ENCODE measurements at regions not wholly inside any gene's neighbourhood (a gene's known extent, or its start where the extent isn't known, plus 50 kb on each side); places are given as distances from the start of the nearest gene placed in this dataset.

DNA sequence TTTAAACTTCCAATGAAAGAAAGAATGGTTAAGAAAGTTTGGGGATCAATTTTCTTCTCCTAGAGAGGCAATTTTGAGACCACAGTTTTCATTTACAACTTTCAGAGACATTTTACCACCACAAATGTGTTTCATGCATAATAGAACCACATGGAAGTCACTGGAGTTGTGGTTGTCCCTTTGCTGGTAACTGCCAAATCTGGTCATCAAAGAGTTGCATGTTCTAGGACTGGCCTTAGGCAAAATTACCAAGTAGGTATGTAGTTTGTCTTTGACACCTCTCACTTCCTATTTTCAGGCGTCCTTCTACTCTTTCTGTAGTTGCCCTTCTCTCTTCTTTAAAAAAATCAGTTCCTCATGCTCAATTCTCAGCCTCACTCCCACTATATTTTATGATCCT, 54.3 kb upstream of the TMX1 start:
- H3K9me3 ChIP-seq (replicated peaks in 1 of 3), result no peaks in the 10 kb centered on the region
- TF ChIP-seq POLR2A (IDR thresholded peaks at IDR 0.05), result no peak
- TF ChIP-seq, protein P1, sequence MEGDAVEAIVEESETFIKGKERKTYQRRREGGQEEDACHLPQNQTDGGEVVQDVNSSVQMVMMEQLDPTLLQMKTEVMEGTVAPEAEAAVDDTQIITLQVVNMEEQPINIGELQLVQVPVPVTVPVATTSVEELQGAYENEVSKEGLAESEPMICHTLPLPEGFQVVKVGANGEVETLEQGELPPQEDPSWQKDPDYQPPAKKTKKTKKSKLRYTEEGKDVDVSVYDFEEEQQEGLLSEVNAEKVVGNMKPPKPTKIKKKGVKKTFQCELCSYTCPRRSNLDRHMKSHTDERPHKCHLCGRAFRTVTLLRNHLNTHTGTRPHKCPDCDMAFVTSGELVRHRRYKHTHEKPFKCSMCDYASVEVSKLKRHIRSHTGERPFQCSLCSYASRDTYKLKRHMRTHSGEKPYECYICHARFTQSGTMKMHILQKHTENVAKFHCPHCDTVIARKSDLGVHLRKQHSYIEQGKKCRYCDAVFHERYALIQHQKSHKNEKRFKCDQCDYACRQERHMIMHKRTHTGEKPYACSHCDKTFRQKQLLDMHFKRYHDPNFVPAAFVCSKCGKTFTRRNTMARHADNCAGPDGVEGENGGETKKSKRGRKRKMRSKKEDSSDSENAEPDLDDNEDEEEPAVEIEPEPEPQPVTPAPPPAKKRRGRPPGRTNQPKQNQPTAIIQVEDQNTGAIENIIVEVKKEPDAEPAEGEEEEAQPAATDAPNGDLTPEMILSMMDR (IDR thresholded peaks at IDR 0.05), result no peak
- H3K27me3 ChIP-seq, result no peaks in the 10 kb centered on the region
- H3K4me1 ChIP-seq (replicated peaks in 1 of 2), result no peaks in the 10 kb centered on the region
- H3K27ac ChIP-seq, result no peak overlapping the region
- intact Hi-C loops (cut with DNase I), result no loop called here
- no peak for DNase-seq
- no peak overlapping the region for H3K4me3 ChIP-seq
- 48 to 69% (median 60%) methylated on average over 1 of the region's 1 CpG for WGBS, 4 donors
- H3K36me3 ChIP-seq (replicated peaks in 1 of 2), result no peaks in the 10 kb centered on the region

DNA sequence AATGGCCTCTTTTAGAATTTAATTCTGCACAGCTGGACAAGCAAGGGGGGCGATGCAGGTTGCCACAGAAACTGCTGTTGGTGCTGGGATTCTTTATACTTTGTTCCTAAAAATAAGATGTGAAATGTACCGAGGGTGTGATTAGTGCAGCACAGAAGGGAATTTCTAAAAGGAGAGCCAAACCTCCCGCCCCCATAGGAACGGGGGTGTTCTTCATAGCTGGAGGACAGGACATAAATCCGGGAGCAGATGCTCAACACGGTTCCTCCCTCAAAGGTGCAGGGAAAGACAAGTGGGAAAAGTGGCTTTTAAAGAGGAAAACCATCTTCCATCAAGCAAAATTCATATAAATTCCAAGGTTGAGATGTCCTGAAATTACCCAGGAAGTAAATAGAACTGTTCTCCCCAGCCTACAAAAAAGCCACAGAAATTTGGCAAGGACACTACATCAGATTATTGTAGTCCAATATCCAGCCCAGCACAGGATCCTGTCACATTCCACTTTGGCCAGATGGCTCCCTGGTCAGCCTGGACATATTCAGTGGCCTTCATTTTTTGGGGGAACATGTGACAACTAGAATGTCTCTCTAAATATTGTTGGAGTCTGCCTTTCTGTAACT, 51.4 kb upstream of the TMX1 start:
- Histone ChIP-seq H3K36me3 (replicated peaks in 1 of 2) (no peaks in the 10 kb centered on the region), H3K9me3 (replicated peaks in 1 of 3) (no peaks in the 10 kb centered on the region), H3K27ac (no peak overlapping the region), H3K27me3 (no peaks in the 10 kb centered on the region), H3K4me1 (replicated peaks in 1 of 2) (no peaks in the 10 kb centered on the region), H3K4me3 (no peak overlapping the region)
- intact Hi-C loops (cut with DNase I), result no loop called here
- no peak for TF ChIP-seq POLR2A (IDR thresholded peaks at IDR 0.05)
- TF ChIP-seq, protein P1 (IDR thresholded peaks at IDR 0.05), result no peak
- WGBS, 4 donors, result 55 to 85% (median 70%) methylated on average over 6 of the region's 6 CpGs
- no peak for DNase-seq

DNA sequence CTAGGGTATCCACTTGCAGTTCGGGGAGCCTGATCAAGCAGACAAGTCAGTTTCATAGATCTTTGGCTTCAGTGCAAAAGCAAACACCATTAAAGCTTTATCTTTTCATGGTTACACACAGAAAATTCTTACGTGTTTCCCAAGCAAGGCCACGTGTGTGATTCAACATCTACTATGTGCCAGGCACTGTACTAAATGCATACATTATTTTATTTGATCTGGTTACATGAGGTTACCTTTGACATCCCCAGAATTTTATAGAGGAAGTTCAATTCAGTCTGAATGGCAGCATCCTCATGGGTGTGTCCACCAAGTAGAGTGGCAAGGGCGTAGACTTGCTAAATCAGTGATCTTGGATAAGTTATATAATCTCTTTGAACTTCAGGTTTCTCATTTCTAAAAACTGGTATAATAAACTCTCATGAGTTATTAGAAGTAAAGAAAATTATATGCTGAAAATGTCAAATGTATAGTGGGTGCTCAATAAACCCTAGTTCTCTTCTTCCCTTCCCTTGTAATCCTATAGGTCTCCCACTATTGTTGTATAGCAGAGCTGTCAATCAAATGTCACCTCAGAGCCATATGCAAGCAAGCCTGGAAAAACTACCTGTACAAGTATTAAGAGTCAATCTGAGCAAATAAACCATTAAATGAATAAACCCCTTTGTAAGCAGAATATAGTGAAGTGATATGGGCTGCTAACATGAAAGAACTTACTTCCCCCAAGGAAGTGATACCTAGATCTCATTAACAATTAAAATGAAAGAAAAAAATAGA, 50.3 kb upstream of the TMX1 start:
- DNase-seq, result no peak
- no peak overlapping the region for H3K4me3 ChIP-seq
- 90 to 95% (median 93%) methylated on average over 4 of the region's 4 CpGs for WGBS, 4 donors
- no peak overlapping the region for H3K27ac ChIP-seq
- intact Hi-C loops (cut with DNase I), result no loop called here
- no peaks in the 10 kb centered on the region for H3K36me3 ChIP-seq (replicated peaks in 1 of 2)
- H3K27me3 ChIP-seq, result no peaks in the 10 kb centered on the region
- no peaks in the 10 kb centered on the region for H3K4me1 ChIP-seq (replicated peaks in 1 of 2)
- no peak for TF ChIP-seq POLR2A (IDR thresholded peaks at IDR 0.05)
- TF ChIP-seq, protein P1 (IDR thresholded peaks at IDR 0.05), result no peak
- no peaks in the 10 kb centered on the region for H3K9me3 ChIP-seq (replicated peaks in 1 of 3)

Measured in adrenal gland (tissue), 9 donors.